HEK293 (cell line): ENCODE measurements at regions not wholly inside any gene's neighbourhood (a gene's known extent, or its start where the extent isn't known, plus 50 kb on each side); places are given as distances from the start of the nearest gene placed in this dataset.

Experiments used
- CTCF ChIP-seq: fragments of 450-650 bp; formaldehyde crosslinking; IDR thresholded peaks from 2 replicates; pipeline ENCODE4 v1.5.1; 2016; ENCODE audit warnings: missing biosample characterization, missing genetic modification characterization
- PBX3 ChIP-seq: sonication (generic); formaldehyde crosslinking; IDR thresholded peaks from 2 replicates; pipeline ENCODE4 v1.8.1; 2022; ENCODE audit warnings: mild to moderate bottlenecking, moderate library complexity, missing genetic modification reagents
- YY1 ChIP-seq: fragments of 450-650 bp; formaldehyde crosslinking; IDR thresholded peaks from 2 replicates; pipeline ENCODE4 v1.5.1; 2018; ENCODE audit warnings: missing biosample characterization, missing genetic modification characterization
- ZBTB11 ChIP-seq: fragments of 450-650 bp; formaldehyde crosslinking; conservative IDR thresholded peaks from 2 replicates; pipeline ENCODE4 v1.5.1; 2016; ENCODE audit warnings: low read depth, missing biosample characterization, missing genetic modification characterization
- ZBTB17 ChIP-seq: fragments of 450-650 bp; formaldehyde crosslinking; IDR thresholded peaks from 2 replicates; pipeline ENCODE4 v1.5.1; 2016; ENCODE audit warnings: missing biosample characterization, missing genetic modification characterization
- ZNF350 ChIP-seq: fragments of 450-650 bp; formaldehyde crosslinking; IDR thresholded peaks from 2 replicates; pipeline ENCODE4 v1.5.0; 2017; ENCODE audit warnings: missing biosample characterization, mild to moderate bottlenecking, missing genetic modification characterization

- TF ChIP-seq CTCF (tag by site-specific recombination) (no peak), ZBTB17 (tag by site-specific recombination) (no peak), YY1 (tag by site-specific recombination) (no peak), PBX3 (CRISPR knock-in tag) (no peak), ZBTB11 (tag by site-specific recombination) (no peak), ZNF350 (tag by site-specific recombination) (no peak)
Observed at GRCh38 chr2:217706095-217706494, 296.7 kb downstream of the TNS1 start.
